Femur (tissue), 1 donor: ENCODE measurements at regions not wholly inside any gene's neighbourhood (a gene's known extent, or its start where the extent isn't known, plus 50 kb on each side); places are given as distances from the start of the nearest gene placed in this dataset.
"Not testable (repeated sequence)": the region's sequence is repeated elsewhere in the genome, so short reads cannot be mapped to it uniquely, and the experiment has no call there.

Experiments
- DNase-seq: peaks from one replicate; pipeline ENCODE4 v3.0.0-alpha.2; 2017

- not testable (repeated sequence) for DNase-seq
These were observed 69.9 kb downstream of the ALG1L2 start for GRCh38 chr3:130151555-130151954.

GRCh38 chr3:130153247-130153646, 71.6 kb downstream of the ALG1L2 start:
- DNase-seq, result not testable (repeated sequence)

- DNase-seq, result not testable (repeated sequence)
These were observed 73.8 kb downstream of the ALG1L2 start for GRCh38 chr3:130155464-130155863.

- not testable (repeated sequence) for DNase-seq
These were observed 85.2 kb downstream of the ALG1L2 start for GRCh38 chr3:130166856-130167255.

- DNase-seq, result not testable (repeated sequence)
These were observed 93.6 kb downstream of the ALG1L2 start for GRCh38 chr3:130175195-130175594.

GRCh38 chr3:130176476-130177256, 95.0 kb downstream of the ALG1L2 start:
- not testable (repeated sequence) for DNase-seq

GRCh38 chr3:130178835-130179234, 97.2 kb downstream of the ALG1L2 start:
- DNase-seq, result not testable (repeated sequence)

- DNase-seq, result peak; percentile 36
These were observed 97.8 kb downstream of the ALG1L2 start for GRCh38 chr3:130179353-130179970.

GRCh38 chr3:130182475-130182874, 100.8 kb downstream of the ALG1L2 start:
- not testable (repeated sequence) for DNase-seq

GRCh38 chr3:130183689-130184088, 102.1 kb downstream of the ALG1L2 start:
- not testable (repeated sequence) for DNase-seq

- not testable (repeated sequence) for DNase-seq
These were observed 102.8 kb downstream of the ALG1L2 start for GRCh38 chr3:130184152-130185024.

- not testable (repeated sequence) for DNase-seq
These were observed 119.6 kb downstream of the ALG1L2 start for GRCh38 chr3:130201272-130201671.

GRCh38 chr3:130203633-130204032, 122.0 kb downstream of the ALG1L2 start:
- DNase-seq, result not testable (repeated sequence)

GRCh38 chr3:130227540-130227939, 117.9 kb upstream of the COL6A5 start:
- no peak for DNase-seq

GRCh38 chr3:130242850-130243569, 102.5 kb upstream of the COL6A5 start:
- peak; percentile 33 for DNase-seq

- no peak for DNase-seq
These were observed 101.7 kb upstream of the COL6A5 start for GRCh38 chr3:130243808-130244207.

- no peak for DNase-seq
These were observed 94.5 kb upstream of the COL6A5 start for GRCh38 chr3:130250982-130251381.

GRCh38 chr3:130255442-130255841, 90.0 kb upstream of the COL6A5 start:
- DNase-seq, result no peak

- DNase-seq, result peak; percentile 65
These were observed 88.6 kb upstream of the COL6A5 start for GRCh38 chr3:130256821-130257340.

- DNase-seq, result peak; percentile 43
These were observed 86.9 kb upstream of the COL6A5 start for GRCh38 chr3:130258532-130258952.

GRCh38 chr3:130259166-130259874, 86.2 kb upstream of the COL6A5 start:
- DNase-seq, result peak; percentile 29

GRCh38 chr3:130260918-130261317, 84.6 kb upstream of the COL6A5 start:
- peak; percentile 72 for DNase-seq
